DND-41 (cell line): ENCODE measurements at regions not wholly inside any gene's neighbourhood (a gene's known extent, or its start where the extent isn't known, plus 50 kb on each side); places are given as distances from the start of the nearest gene placed in this dataset.

ENCODE experiments used
- CTCF ChIP-seq: IDR thresholded peaks from 2 replicates; pipeline ENCODE4 v1.5.1; 2012; ENCODE audit warnings: borderline replicate concordance, low read length, moderate library complexity, mild to moderate bottlenecking; ENCODE audit not compliant: poor library complexity, severe bottlenecking; ENCODE audit errors: extremely low read depth
- EZH2 ChIP-seq: IDR thresholded peaks from 3 replicates; pipeline ENCODE4 v1.6.1; 2012; ENCODE audit warnings: borderline replicate concordance, low read depth, mild to moderate bottlenecking, moderate library complexity, low read length, inconsistent platforms; ENCODE audit not compliant: severe bottlenecking

- TF ChIP-seq CTCF = no peak
- TF ChIP-seq EZH2 = no peak
Observed at GRCh38 chr3:145522893-145523651, 637.9 kb downstream of the PLOD2 start.
